H1 (cell line): ENCODE measurements at regions not wholly inside any gene's neighbourhood (a gene's known extent, or its start where the extent isn't known, plus 50 kb on each side); places are given as distances from the start of the nearest gene placed in this dataset.

ENCODE experiments used
- CTCF ChIA-PET: fragments of 300-600 bp; sonication (Branson Sonifier 250); formaldehyde crosslinking; loops from one replicate; lab custom pipeline; 2021; ENCODE audit not compliant: partially characterized antibody; lab: Charles Lee
- POLR2A ChIA-PET: fragments of 300-600 bp; sonication (Branson Sonifier 250); formaldehyde crosslinking; loops from one replicate; lab custom pipeline; 2021; ENCODE audit warnings: inconsistent platforms; ENCODE audit not compliant: partially characterized antibody; lab: Charles Lee
- DNase-seq, 2 experiments: peaks; one replicate each; pipeline versions ENCODE4 v3.0.0 to v3.0.0-alpha.2; 2010 to 2022; ENCODE audit warnings: low spot score in 2 of 2, low read depth in 1 of 2, mixed read lengths in 1 of 2
- FAIRE-seq: peaks from 2 replicates; lab custom pipeline; 2011; peaks lifted over from hg19 to GRCh38; lab: Jason Lieb, UNC
- H2AFZ ChIP-seq: 2 replicates; pipeline ENCODE4 v1.8.1; 2012; ENCODE audit warnings: low read length, inconsistent platforms
- H2AK5ac ChIP-seq: 2 replicates; pipeline ENCODE4 v1.6.1; 2013; ENCODE audit warnings: low read depth, low read length
- H2BK120ac ChIP-seq: replicated peaks from 2 replicates; pipeline ENCODE3; 2013; ENCODE audit warnings: low read depth, low read length, inconsistent platforms
- H2BK12ac ChIP-seq: 2 replicates; pipeline ENCODE4 v1.6.1; 2013; ENCODE audit warnings: low read depth, low read length
- H2BK15ac ChIP-seq: 2 replicates; pipeline ENCODE4 v1.6.1; 2013; ENCODE audit warnings: low read length
- H2BK20ac ChIP-seq: 2 replicates; pipeline ENCODE4 v1.6.1; 2013; ENCODE audit warnings: low read length
- H2BK5ac ChIP-seq: 2 replicates; pipeline ENCODE4 v1.6.1; 2013; ENCODE audit warnings: low read depth, low read length
- H3K14ac ChIP-seq: 2 replicates; pipeline ENCODE4 v1.6.1; 2013; ENCODE audit warnings: inconsistent platforms; ENCODE audit not compliant: insufficient read length
- H3K18ac ChIP-seq: 2 replicates; pipeline ENCODE4 v1.6.1; 2013; ENCODE audit warnings: low read length; ENCODE audit errors: extremely low read depth
- H3K23ac ChIP-seq: 2 replicates; pipeline ENCODE4 v1.6.1; 2013; ENCODE audit warnings: inconsistent platforms; ENCODE audit not compliant: insufficient read length
- H3K23me2 ChIP-seq: 2 replicates; pipeline ENCODE4 v1.6.1; 2013; ENCODE audit warnings: low read depth, low read length
- H3K27ac ChIP-seq: 2 replicates; pipeline ENCODE4 v1.6.1; 2011; ENCODE audit warnings: low read depth, low read length, inconsistent platforms
- H3K27me3 ChIP-seq, 4 experiments: replicated peaks in 1 of 4; 1 replicate in 1 of 4; 2 replicates in 3 of 4; pipeline versions ENCODE4 v1.6.1 to v1.8.1; 2011 to 2013; ENCODE audit warnings: low read length in 3 of 4, mild to moderate bottlenecking in 3 of 4, inconsistent platforms in 2 of 4, mixed read lengths in 2 of 4, moderate library complexity in 1 of 4; ENCODE audit not compliant: control insufficient read depth in 3 of 4, insufficient read depth in 3 of 4; ENCODE audit errors: extremely low read depth in 1 of 4
- H3K36me3 ChIP-seq, 4 experiments: 2 replicates each; pipeline versions ENCODE4 v1.6.1 to v1.8.1; 2011 to 2013; ENCODE audit warnings: mild to moderate bottlenecking in 4 of 4, low read length in 3 of 4, moderate library complexity in 2 of 4, control low read depth in 1 of 4, inconsistent platforms in 1 of 4; ENCODE audit not compliant: insufficient read depth in 4 of 4, control insufficient read depth in 2 of 4
- H3K4ac ChIP-seq: replicated peaks from 2 replicates; pipeline ENCODE3; 2013; ENCODE audit warnings: low read length, low read depth, mixed read lengths, inconsistent platforms; ENCODE audit not compliant: insufficient read length
- H3K4me1 ChIP-seq, 4 experiments: replicated peaks in 1 of 4; 1 replicate in 1 of 4; 2 replicates in 3 of 4; pipeline versions ENCODE4 v1.6.1 to v1.8.1; 2011 to 2013; ENCODE audit warnings: low read length in 3 of 4, inconsistent platforms in 2 of 4, mixed read lengths in 1 of 4; ENCODE audit not compliant: insufficient read depth in 4 of 4, control insufficient read depth in 3 of 4
- H3K4me2 ChIP-seq, 2 experiments: 2 replicates each; pipeline versions ENCODE4 v1.6.1 to v1.8.1; 2011 to 2013; ENCODE audit warnings: low read depth in 2 of 2, low read length in 2 of 2, control low read depth in 1 of 2, inconsistent platforms in 1 of 2, mild to moderate bottlenecking in 1 of 2; ENCODE audit not compliant: insufficient read depth in 1 of 2
- H3K4me3 ChIP-seq, 4 experiments: fragments of 200-600, 300-600 bp in 1 of 4; sonication (generic), shearing (Covaris generic), sonication (Bioruptor Twin) in 1 of 4; 2 replicates each; pipeline versions ENCODE4 v1.5.1 to v1.8.1; 2011 to 2016; ENCODE audit warnings: low read length in 4 of 4, low read depth in 3 of 4, control low read depth in 2 of 4, inconsistent platforms in 2 of 4, mild to moderate bottlenecking in 2 of 4, mixed read lengths in 1 of 4, moderate library complexity in 1 of 4; ENCODE audit not compliant: insufficient read depth in 2 of 4; ENCODE audit errors: extremely low read depth in 1 of 4
- H3K56ac ChIP-seq: replicated peaks from 2 replicates; pipeline ENCODE3; 2013; ENCODE audit warnings: low read depth, mild to moderate bottlenecking, mixed read lengths, low read length, inconsistent platforms; ENCODE audit not compliant: insufficient read length
- H3K79me1 ChIP-seq: 2 replicates; pipeline ENCODE4 v1.6.1; 2013; ENCODE audit warnings: low read depth, low read length, control low read depth
- H3K79me2 ChIP-seq, 2 experiments: 2 replicates each; pipeline versions ENCODE4 v1.6.1 to v1.8.1; 2012 to 2013; ENCODE audit warnings: low read length in 2 of 2, mild to moderate bottlenecking in 2 of 2, inconsistent platforms in 1 of 2; ENCODE audit not compliant: insufficient read depth in 2 of 2, control insufficient read depth in 1 of 2
- H3K9ac ChIP-seq, 4 experiments: replicated peaks in 1 of 4; 1 replicate in 1 of 4; 2 replicates in 3 of 4; pipeline versions ENCODE4 v1.6.1 to v1.8.1; 2011 to 2013; ENCODE audit warnings: low read depth in 3 of 4, low read length in 3 of 4, control low read depth in 2 of 4, mild to moderate bottlenecking in 2 of 4, moderate library complexity in 2 of 4, inconsistent platforms in 1 of 4; ENCODE audit errors: extremely low read depth in 1 of 4
- H3K9me3 ChIP-seq, 2 experiments: 2 replicates each; pipeline versions ENCODE4 v1.6.1 to v1.8.1; 2012 to 2013; ENCODE audit warnings: mild to moderate bottlenecking in 2 of 2, moderate library complexity in 2 of 2, control low read depth in 1 of 2, inconsistent platforms in 1 of 2, low read depth in 1 of 2, low read length in 1 of 2, mixed read lengths in 1 of 2; ENCODE audit not compliant: insufficient read depth in 2 of 2
- H4K20me1 ChIP-seq, 2 experiments: replicated peaks in 1 of 2; 2 replicates each; pipeline versions ENCODE3 to v1.8.1; 2011 to 2013; ENCODE audit warnings: inconsistent platforms in 2 of 2, low read length in 2 of 2, mild to moderate bottlenecking in 1 of 2; ENCODE audit not compliant: insufficient read depth in 2 of 2, control insufficient read depth in 1 of 2
- H4K5ac ChIP-seq: 2 replicates; pipeline ENCODE4 v1.6.1; 2013; ENCODE audit warnings: low read length, low read depth, mixed read lengths, inconsistent platforms; ENCODE audit not compliant: insufficient read length
- H4K8ac ChIP-seq: 2 replicates; pipeline ENCODE4 v1.8.0; 2013; ENCODE audit warnings: mild to moderate bottlenecking, moderate library complexity, low read length, inconsistent platforms; ENCODE audit not compliant: insufficient read depth; ENCODE audit errors: extremely low read depth
- H4K91ac ChIP-seq: replicated peaks from 2 replicates; pipeline ENCODE3; 2013; ENCODE audit warnings: low read length, mixed read lengths, inconsistent platforms; ENCODE audit not compliant: insufficient read length
- ASH2L ChIP-seq: fragments of 200-600, 300-600 bp; sonication (generic); IDR thresholded peaks from one replicate; pipeline ENCODE4 v1.7.1; 2017; ENCODE audit warnings: low read length
- NRF1 ChIP-seq: IDR thresholded peaks from 2 replicates; pipeline ENCODE4 v1.6.1; 2011; ENCODE audit warnings: mild to moderate bottlenecking, low read depth, low read length, improper control_type of control experiment
- SP1 ChIP-seq: IDR thresholded peaks from 2 replicates; pipeline ENCODE4 v1.6.1; 2011; ENCODE audit warnings: low read depth, low read length
- WGBS, 2 experiments: shearing (Covaris generic) in 1 of 2; methylation state at CpG; one replicate each; pipeline versions ENCODE4 v1.1.6 to v1.1.7; 2013 to 2015; ENCODE audit warnings: low lambda C conversion rate in 2 of 2, mixed read lengths in 2 of 2, inconsistent platforms in 1 of 2, low coverage in 1 of 2, missing lambda C conversion rate in 1 of 2; ENCODE audit not compliant: insufficient replicate concordance in 2 of 2, insufficient coverage in 1 of 2, insufficient read length in 1 of 2; ENCODE audit errors: extremely low coverage in 1 of 2, missing lambda C conversion rate in 1 of 2; 5-methylcytosine and 5-hydroxymethylcytosine counted together
- TF ChIP-seq, protein P1 (sequence below), 3 experiments: IDR thresholded peaks; 1 replicate in 2 of 3; 2 replicates in 1 of 3; pipeline versions ENCODE4 v1.5.1 to v1.6.1; 2011; ENCODE audit warnings: low read length in 3 of 3, mild to moderate bottlenecking in 3 of 3, inconsistent platforms in 2 of 3, low read depth in 1 of 3, moderate library complexity in 1 of 3; ENCODE audit not compliant: insufficient read depth in 1 of 3; ENCODE audit errors: control extremely low read depth in 1 of 3

DNA sequence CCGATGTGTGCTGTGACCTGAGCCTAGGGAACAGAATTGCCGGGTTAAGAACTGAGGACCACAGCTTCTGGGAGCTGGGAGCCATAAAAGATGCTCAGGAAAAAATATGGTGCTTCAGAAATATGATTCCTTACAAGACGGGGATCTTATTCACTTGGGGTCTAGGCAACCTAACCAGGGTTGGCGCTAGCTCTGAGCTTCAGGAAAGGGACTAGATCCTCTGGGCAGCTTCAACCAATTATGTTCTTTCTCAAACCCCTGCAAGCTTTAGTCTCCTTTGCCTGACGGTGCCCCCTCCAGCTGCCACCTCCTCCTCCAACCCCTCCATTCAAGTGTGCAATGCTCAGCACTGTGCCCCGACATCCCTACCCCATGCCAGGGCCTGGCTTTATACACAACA, 634.1 kb upstream of the CADM1 start:
- Histone ChIP-seq H2BK12ac (no peak overlapping the region), H3K4me1 (no peaks in the 10 kb centered on the region), H3K18ac (no peak overlapping the region), H3K4ac (no peak overlapping the region), H3K9ac (no peak overlapping the region), H3K79me2 (no peaks in the 10 kb centered on the region), H3K23me2 (no peaks in the 10 kb centered on the region), H2BK120ac (no peak overlapping the region), H3K14ac (no peak overlapping the region), H2BK20ac (no peak overlapping the region), H2BK5ac (no peak overlapping the region), H3K4me3 (no peak overlapping the region), H4K91ac (no peak overlapping the region), H4K5ac (no peak overlapping the region), H4K20me1 (no peaks in the 10 kb centered on the region), H3K27ac (no peak overlapping the region), H4K8ac (no peak overlapping the region), H3K4me2 (no peak overlapping the region), H2AFZ (no peak overlapping the region), H3K9me3 (no peaks in the 10 kb centered on the region), H2BK15ac (no peak overlapping the region), H3K56ac (no peak overlapping the region), H3K27me3 (no peaks in the 10 kb centered on the region; a peak in 1 of 7 replicates), H3K79me1 (no peaks in the 10 kb centered on the region), H3K36me3 (no peaks in the 10 kb centered on the region), H2AK5ac (no peak overlapping the region), H3K23ac (no peak overlapping the region)
- 96% methylated on average over 6 of the region's 6 CpGs; no CpG with 5 or more reads in 1 of the 2 experiments for WGBS, 2 experiments
- FAIRE-seq = no peak
- no peak for DNase-seq
- ChIA-PET POLR2A (no interaction called here), CTCF (interaction anchor here (0.5 to 2.4 kb wide), 3 partner anchors 10 to 319 kb away, joined by 3 to 9 read pairs (median 6); no protein-coding TSS in a partner anchor)
- TF ChIP-seq, protein P1, sequence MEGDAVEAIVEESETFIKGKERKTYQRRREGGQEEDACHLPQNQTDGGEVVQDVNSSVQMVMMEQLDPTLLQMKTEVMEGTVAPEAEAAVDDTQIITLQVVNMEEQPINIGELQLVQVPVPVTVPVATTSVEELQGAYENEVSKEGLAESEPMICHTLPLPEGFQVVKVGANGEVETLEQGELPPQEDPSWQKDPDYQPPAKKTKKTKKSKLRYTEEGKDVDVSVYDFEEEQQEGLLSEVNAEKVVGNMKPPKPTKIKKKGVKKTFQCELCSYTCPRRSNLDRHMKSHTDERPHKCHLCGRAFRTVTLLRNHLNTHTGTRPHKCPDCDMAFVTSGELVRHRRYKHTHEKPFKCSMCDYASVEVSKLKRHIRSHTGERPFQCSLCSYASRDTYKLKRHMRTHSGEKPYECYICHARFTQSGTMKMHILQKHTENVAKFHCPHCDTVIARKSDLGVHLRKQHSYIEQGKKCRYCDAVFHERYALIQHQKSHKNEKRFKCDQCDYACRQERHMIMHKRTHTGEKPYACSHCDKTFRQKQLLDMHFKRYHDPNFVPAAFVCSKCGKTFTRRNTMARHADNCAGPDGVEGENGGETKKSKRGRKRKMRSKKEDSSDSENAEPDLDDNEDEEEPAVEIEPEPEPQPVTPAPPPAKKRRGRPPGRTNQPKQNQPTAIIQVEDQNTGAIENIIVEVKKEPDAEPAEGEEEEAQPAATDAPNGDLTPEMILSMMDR (IDR thresholded peaks at IDR 0.05; ENCODE audit: control extremely low read depth in 1 of 3, insufficient read depth in 1 of 3, low read depth in 1 of 3, low read length in 3 of 3) = no peak
- TF ChIP-seq NRF1 (no peak), ASH2L (no peak), SP1 (no peak)
